K562 (cell line): ENCODE measurements at regions not wholly inside any gene's neighbourhood (a gene's known extent, or its start where the extent isn't known, plus 50 kb on each side); places are given as distances from the start of the nearest gene placed in this dataset.
A peak's percentile ranks its signal among the peaks of the same experiment; 100 is the strongest.

Source experiments
- CEBPB ChIP-seq: fragments of 450-650 bp; IDR thresholded peaks from 2 replicates; pipeline ENCODE4 v1.6.1; 2016; ENCODE audit warnings: missing genetic modification characterization, missing compliant biosample characterization
- ERF ChIP-seq: fragments of 450-650 bp; formaldehyde crosslinking; IDR thresholded peaks from 2 replicates; pipeline ENCODE4 v1.4.0; 2020; ENCODE audit warnings: mild to moderate bottlenecking, mixed read lengths
- GATAD2B ChIP-seq: fragments of 450-650 bp; IDR thresholded peaks from 2 replicates; pipeline ENCODE4 v1.6.1; 2017; ENCODE audit warnings: mild to moderate bottlenecking, borderline replicate concordance
- GTF2A2 ChIP-seq: IDR thresholded peaks from 2 replicates; pipeline ENCODE4 v1.6.1; 2016; ENCODE audit warnings: mild to moderate bottlenecking, missing genetic modification characterization, missing compliant biosample characterization
- GTF2F1 ChIP-seq: IDR thresholded peaks from 2 replicates; pipeline ENCODE4 v1.6.1; 2011; ENCODE audit warnings: low read depth, low read length, improper control_type of control experiment
- HNRNPLL ChIP-seq: fragments of 200-400 bp; formaldehyde crosslinking; IDR thresholded peaks from 2 replicates; pipeline ENCODE4 v1.6.1; 2017; ENCODE audit warnings: low read length, low read depth, mild to moderate bottlenecking; ENCODE audit not compliant: poor library complexity, severe bottlenecking
- JUND ChIP-seq, 2 experiments: IDR thresholded peaks; 2 replicates in 1 of 2; 3 replicates in 1 of 2; pipeline ENCODE4 v1.6.1; 2011; ENCODE audit warnings: borderline replicate concordance in 2 of 2, low read depth in 2 of 2, low read length in 2 of 2, improper control_type of control experiment in 1 of 2, missing biosample characterization in 1 of 2, missing genetic modification characterization in 1 of 2, missing genetic modification reagents in 1 of 2
- KLF10 ChIP-seq: fragments of 250-450 bp; sonication (Bioruptor Pico); IDR thresholded peaks from 2 replicates; pipeline ENCODE4 v1.6.1; 2021; ENCODE audit warnings: matching md5 sums
- L3MBTL2 ChIP-seq: fragments of 450-650 bp; IDR thresholded peaks from 2 replicates; pipeline ENCODE4 v1.6.1; 2016; ENCODE audit warnings: mild to moderate bottlenecking, moderate library complexity
- RBM14 ChIP-seq: fragments of 200-400 bp; formaldehyde crosslinking; IDR thresholded peaks from 2 replicates; pipeline ENCODE4 v1.6.1; 2018; ENCODE audit warnings: low read depth, mild to moderate bottlenecking, low read length, moderate library complexity, borderline replicate concordance; ENCODE audit not compliant: insufficient read depth
- TRIM24 ChIP-seq, 2 experiments: fragments of 450-650 bp; IDR thresholded peaks; 2 replicates each; pipeline ENCODE4 v1.6.1; 2016
- TF ChIP-seq, protein P1 (sequence below): fragments of 450-650 bp; IDR thresholded peaks from 2 replicates; pipeline ENCODE4 v1.6.1; 2016; ENCODE audit warnings: mild to moderate bottlenecking, moderate library complexity
- TF ChIP-seq, protein P2 (sequence below): fragments of 450-650 bp; formaldehyde crosslinking; IDR thresholded peaks from 2 replicates; pipeline ENCODE4 v1.4.0; 2020; ENCODE audit warnings: mild to moderate bottlenecking, mixed read lengths
- TF ChIP-seq, protein P3 (sequence below): sonication (generic); IDR thresholded peaks from 2 replicates; pipeline ENCODE4 v1.6.1; 2016

DNA sequence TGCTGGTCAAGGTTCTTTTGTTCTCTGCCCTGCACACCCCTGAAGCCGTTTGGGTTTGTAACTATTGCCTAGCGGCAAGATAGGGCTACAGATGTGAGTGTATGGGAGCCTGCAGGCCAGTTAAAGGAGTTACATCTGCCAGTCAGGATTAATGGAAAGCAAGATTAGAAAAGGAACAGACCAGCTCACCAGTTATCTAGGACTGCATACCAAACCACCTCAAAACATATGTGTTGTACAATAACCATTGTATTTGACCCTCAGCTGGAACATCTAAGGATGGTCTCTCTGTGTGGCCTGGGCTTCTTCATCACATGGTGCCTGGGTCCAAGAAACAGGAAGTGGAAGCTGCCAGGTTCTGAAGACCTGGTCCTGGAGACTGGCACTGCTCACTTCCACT is 52.5 kb upstream of the FBXO28 start (continued):
- TF ChIP-seq, protein P1, sequence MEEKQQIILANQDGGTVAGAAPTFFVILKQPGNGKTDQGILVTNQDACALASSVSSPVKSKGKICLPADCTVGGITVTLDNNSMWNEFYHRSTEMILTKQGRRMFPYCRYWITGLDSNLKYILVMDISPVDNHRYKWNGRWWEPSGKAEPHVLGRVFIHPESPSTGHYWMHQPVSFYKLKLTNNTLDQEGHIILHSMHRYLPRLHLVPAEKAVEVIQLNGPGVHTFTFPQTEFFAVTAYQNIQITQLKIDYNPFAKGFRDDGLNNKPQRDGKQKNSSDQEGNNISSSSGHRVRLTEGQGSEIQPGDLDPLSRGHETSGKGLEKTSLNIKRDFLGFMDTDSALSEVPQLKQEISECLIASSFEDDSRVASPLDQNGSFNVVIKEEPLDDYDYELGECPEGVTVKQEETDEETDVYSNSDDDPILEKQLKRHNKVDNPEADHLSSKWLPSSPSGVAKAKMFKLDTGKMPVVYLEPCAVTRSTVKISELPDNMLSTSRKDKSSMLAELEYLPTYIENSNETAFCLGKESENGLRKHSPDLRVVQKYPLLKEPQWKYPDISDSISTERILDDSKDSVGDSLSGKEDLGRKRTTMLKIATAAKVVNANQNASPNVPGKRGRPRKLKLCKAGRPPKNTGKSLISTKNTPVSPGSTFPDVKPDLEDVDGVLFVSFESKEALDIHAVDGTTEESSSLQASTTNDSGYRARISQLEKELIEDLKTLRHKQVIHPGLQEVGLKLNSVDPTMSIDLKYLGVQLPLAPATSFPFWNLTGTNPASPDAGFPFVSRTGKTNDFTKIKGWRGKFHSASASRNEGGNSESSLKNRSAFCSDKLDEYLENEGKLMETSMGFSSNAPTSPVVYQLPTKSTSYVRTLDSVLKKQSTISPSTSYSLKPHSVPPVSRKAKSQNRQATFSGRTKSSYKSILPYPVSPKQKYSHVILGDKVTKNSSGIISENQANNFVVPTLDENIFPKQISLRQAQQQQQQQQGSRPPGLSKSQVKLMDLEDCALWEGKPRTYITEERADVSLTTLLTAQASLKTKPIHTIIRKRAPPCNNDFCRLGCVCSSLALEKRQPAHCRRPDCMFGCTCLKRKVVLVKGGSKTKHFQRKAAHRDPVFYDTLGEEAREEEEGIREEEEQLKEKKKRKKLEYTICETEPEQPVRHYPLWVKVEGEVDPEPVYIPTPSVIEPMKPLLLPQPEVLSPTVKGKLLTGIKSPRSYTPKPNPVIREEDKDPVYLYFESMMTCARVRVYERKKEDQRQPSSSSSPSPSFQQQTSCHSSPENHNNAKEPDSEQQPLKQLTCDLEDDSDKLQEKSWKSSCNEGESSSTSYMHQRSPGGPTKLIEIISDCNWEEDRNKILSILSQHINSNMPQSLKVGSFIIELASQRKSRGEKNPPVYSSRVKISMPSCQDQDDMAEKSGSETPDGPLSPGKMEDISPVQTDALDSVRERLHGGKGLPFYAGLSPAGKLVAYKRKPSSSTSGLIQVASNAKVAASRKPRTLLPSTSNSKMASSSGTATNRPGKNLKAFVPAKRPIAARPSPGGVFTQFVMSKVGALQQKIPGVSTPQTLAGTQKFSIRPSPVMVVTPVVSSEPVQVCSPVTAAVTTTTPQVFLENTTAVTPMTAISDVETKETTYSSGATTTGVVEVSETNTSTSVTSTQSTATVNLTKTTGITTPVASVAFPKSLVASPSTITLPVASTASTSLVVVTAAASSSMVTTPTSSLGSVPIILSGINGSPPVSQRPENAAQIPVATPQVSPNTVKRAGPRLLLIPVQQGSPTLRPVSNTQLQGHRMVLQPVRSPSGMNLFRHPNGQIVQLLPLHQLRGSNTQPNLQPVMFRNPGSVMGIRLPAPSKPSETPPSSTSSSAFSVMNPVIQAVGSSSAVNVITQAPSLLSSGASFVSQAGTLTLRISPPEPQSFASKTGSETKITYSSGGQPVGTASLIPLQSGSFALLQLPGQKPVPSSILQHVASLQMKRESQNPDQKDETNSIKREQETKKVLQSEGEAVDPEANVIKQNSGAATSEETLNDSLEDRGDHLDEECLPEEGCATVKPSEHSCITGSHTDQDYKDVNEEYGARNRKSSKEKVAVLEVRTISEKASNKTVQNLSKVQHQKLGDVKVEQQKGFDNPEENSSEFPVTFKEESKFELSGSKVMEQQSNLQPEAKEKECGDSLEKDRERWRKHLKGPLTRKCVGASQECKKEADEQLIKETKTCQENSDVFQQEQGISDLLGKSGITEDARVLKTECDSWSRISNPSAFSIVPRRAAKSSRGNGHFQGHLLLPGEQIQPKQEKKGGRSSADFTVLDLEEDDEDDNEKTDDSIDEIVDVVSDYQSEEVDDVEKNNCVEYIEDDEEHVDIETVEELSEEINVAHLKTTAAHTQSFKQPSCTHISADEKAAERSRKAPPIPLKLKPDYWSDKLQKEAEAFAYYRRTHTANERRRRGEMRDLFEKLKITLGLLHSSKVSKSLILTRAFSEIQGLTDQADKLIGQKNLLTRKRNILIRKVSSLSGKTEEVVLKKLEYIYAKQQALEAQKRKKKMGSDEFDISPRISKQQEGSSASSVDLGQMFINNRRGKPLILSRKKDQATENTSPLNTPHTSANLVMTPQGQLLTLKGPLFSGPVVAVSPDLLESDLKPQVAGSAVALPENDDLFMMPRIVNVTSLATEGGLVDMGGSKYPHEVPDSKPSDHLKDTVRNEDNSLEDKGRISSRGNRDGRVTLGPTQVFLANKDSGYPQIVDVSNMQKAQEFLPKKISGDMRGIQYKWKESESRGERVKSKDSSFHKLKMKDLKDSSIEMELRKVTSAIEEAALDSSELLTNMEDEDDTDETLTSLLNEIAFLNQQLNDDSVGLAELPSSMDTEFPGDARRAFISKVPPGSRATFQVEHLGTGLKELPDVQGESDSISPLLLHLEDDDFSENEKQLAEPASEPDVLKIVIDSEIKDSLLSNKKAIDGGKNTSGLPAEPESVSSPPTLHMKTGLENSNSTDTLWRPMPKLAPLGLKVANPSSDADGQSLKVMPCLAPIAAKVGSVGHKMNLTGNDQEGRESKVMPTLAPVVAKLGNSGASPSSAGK = no peak
- TF ChIP-seq ERF (CRISPR knock-in tag) (no peak), JUND (IDR thresholded peaks at IDR 0.05; ENCODE audit: borderline replicate concordance, low read depth, low read length) (no peak), JUND (tag; IDR thresholded peaks at IDR 0.05; ENCODE audit: borderline replicate concordance, low read depth, low read length) (0 out of 3 replicates have a peak, but pooled peaks have one; percentile 22), GTF2A2 (no peak), L3MBTL2 (no peak), GATAD2B (peak; percentile 19; the same call in 1 of the 2 replicates), KLF10 (no peak), TRIM24 (IDR thresholded peaks at IDR 0.05) (peak; percentile 91 to 93), HNRNPLL (no peak), RBM14 (no peak), CEBPB (tag) (no peak), GTF2F1 (no peak)
- TF ChIP-seq, protein P2, sequence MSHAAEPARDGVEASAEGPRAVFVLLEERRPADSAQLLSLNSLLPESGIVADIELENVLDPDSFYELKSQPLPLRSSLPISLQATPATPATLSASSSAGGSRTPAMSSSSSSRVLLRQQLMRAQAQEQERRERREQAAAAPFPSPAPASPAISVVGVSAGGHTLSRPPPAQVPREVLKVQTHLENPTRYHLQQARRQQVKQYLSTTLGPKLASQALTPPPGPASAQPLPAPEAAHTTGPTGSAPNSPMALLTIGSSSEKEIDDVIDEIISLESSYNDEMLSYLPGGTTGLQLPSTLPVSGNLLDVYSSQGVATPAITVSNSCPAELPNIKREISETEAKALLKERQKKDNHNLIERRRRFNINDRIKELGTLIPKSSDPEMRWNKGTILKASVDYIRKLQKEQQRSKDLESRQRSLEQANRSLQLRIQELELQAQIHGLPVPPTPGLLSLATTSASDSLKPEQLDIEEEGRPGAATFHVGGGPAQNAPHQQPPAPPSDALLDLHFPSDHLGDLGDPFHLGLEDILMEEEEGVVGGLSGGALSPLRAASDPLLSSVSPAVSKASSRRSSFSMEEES = no peak
- TF ChIP-seq, protein P3, sequence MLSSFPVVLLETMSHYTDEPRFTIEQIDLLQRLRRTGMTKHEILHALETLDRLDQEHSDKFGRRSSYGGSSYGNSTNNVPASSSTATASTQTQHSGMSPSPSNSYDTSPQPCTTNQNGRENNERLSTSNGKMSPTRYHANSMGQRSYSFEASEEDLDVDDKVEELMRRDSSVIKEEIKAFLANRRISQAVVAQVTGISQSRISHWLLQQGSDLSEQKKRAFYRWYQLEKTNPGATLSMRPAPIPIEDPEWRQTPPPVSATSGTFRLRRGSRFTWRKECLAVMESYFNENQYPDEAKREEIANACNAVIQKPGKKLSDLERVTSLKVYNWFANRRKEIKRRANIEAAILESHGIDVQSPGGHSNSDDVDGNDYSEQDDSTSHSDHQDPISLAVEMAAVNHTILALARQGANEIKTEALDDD = peak; percentile 94
